Fibroblast of skin of left quadriceps (primary cell): ENCODE measurements at regions not wholly inside any gene's neighbourhood (a gene's known extent, or its start where the extent isn't known, plus 50 kb on each side); places are given as distances from the start of the nearest gene placed in this dataset.

ENCODE experiments used
- DNase-seq, 2 experiments: peaks; one replicate each; pipeline ENCODE4 v3.0.0-alpha.2; 2013; ENCODE audit warnings: low read depth in 2 of 2

DNA sequence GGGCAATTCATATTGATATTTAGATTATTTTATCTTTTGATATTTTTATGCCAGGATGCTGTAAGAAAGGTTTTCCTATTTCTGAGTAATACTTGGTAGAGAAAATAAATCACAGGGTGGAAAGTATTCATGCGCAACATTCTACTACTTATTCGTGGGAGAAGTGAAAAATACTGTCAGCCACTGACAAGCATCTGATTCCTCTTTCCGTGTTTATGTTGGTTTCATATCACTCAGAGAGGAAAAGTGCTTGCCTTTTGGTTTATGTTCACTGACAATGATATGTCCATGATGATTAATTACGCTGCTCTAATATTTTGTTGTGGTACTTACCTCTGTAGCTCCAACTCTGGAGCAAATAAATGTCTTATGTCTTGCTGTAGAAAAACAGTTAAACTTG lies 429.4 kb downstream of the EDEM1 start:
- DNase-seq: no peak

DNA sequence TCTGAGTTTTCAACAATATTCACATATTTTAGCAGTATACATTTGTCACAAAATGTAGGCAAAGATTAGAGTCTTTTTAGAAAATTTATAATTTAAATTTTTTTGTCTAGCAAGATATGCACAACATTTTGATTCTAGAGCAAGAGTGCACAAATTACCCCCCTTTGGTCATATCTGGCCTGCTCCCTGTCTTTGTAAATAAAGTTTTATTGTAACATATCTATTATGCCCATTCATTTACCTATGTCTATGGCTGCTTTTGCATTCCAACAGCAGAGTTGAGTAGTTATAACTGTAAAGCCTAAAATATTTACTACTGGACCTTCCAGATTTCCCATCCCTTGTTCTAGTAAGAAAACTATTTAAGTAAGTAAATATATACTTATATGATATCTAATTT lies 430.7 kb downstream of the EDEM1 start:
- no peak for DNase-seq

DNA sequence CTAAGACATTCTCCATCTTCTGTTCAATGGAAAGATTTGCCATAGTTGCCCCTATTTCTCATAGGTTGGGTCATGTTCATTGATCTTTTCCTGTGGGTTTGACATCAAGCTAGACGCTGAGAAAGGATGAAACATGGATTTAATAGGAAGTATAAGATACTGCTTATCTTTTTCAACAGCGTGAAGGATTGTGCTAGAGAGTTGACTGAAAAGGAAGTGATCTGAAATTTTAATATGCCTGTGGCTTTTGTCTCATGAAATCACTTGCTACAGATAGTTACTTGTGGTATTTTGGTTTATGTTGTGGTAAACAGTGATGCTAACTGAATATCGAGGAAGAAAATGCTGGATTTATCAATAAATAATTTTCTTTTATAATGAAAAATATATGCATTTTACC lies 442.9 kb downstream of the EDEM1 start:
- DNase-seq: no peak

DNA sequence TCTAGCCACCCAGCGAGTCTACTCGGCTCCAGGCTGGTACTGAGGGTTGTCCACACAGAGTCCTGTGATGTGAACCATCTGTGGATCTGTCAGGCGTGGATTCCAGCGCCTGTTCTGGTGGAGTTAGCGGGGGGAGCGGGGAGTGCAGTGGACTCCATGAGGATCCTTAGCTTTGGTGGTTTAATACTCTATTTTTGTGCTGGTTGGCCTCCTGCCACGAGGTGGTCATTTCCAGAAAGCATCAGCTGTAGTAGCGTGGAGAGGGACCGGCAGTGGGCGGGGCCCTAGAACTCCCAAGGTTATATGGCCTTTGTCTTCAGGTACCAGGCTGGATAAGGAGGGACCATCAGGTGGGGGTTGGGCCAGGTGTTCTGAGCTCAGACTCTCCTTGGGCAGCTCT lies 446.5 kb downstream of the EDEM1 start:
- DNase-seq: no peak

- DNase-seq: no peak
These were observed 446.9 kb downstream of the EDEM1 start for GRCh38 chr3:5634411-5634810.

DNA sequence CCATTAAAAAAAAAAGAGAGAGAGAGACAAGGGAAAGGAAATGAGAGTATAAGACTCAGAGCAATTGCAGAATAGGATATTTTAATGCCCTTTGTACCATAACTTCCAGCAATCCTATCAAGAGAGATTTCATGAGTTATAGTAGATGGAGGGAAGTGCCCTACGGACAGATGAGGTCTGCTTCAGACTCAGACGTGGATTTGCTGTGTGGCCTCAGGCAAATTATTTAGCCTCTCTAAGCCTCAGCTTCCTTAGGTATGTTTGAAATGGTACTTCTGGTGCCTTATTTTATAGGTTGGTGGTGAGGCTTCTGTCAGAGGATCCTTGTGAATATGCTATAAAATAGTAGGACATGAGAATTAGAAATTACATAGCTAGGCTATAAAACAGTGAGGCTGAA lies 448.2 kb downstream of the EDEM1 start:
- DNase-seq: no peak

DNA sequence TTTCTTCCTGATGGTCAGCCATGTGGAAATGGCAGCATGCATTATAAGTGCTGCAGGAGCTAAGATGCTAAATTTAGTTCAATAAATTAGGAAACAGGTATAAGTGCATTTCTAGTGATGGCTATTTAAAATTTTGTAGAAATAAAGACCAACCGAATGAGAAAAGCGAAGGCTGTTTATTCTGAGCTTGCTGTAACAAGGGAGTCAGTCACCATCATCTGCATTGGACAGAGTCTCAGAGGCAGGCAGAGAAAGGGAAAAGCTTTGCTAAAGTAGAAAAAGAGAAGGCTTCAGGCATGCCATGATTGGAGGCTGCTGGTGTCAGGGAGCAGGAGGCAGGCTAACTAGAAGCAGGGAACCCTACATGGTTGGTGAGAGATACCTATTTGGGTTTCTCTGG lies 451.0 kb downstream of the EDEM1 start:
- DNase-seq: no peak

DNA sequence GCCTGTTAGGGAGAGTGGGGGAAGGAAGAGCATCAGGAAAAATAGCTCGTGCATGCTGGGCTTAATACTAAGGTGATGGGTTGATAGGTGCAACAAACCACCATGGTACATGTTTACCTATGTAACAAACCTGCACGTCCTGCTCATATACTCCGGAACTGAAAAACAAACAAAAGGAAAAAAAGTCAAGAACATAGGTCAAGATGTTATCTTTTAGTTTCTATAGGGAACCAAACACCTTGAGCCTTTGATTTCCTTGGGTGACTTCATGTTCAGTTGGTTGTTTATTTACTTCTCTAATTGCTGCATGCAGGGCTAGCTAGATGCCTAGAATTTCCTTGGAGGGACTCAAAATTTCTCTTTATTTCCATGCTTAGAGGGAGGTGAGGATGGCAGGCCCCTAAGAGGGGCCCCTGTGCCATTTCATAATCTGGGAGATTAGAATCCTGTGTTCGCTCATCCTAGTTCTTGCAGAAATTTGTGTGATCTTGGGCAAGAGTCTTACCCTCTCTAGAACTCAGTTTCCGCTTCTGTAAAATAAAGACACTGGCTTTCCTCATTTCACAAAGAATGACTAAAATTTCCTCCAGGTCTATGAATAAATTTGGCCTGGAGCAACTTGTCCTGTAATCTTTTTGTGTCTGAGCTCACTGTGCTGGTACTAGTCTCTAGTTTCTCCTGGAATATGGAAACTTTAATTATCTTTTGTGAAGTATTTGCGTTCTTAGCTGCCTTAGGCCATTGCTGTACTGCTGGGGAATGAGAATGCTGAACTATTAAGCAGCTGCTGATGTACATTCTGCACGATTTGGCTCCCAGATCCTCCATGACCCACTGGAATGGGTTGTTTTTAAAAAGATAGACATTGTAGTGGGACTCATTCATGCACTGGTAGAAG lies 457.5 kb downstream of the EDEM1 start:
- no peak for DNase-seq

- DNase-seq: no peak
These were observed 458.3 kb downstream of the EDEM1 start for GRCh38 chr3:5645692-5646410.

DNA sequence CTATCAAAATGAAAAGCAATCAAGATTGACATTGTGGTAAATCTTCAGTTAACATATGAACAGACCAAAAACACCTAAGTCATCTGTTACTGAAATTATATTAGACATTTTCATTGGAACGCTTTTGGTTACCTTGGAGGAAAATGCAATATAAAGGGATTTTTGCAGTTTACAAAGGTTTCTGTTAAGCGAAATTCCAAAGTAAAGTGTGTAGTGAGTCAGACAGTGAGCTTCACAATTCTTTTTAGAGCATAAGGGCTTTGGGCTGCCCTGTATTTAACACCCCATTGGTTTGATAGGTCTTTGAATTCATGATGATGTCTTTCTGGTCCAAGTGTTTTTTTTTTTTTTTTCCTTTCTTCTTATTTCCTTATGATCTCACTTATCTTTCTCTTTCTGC lies 462.8 kb downstream of the EDEM1 start:
- DNase-seq: no peak

GRCh38 chr3:5651351-5651750 lies 463.8 kb downstream of the EDEM1 start:
- DNase-seq: no peak

GRCh38 chr3:5653426-5654143 lies 466.1 kb downstream of the EDEM1 start:
- DNase-seq: no peak

DNA sequence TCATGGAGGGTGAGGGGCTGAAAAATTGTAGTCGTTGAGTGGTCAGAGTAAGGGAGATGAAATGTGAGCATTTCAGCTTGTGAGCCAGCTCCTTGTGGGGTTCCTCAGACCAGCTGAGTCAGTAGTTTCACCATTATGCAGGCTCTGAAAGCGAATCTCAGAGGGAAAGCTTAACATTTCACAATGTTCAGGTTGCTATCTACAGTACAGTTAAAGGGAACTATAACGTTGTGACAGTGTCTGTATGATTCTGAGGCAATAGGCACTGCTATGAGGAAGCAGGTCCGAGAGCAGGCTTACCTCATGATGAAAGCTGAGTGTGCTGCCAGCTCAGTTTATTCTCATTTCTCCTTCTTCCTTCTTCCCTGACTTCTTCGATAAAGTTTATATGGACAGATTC lies 469.6 kb downstream of the EDEM1 start:
- no peak for DNase-seq

DNA sequence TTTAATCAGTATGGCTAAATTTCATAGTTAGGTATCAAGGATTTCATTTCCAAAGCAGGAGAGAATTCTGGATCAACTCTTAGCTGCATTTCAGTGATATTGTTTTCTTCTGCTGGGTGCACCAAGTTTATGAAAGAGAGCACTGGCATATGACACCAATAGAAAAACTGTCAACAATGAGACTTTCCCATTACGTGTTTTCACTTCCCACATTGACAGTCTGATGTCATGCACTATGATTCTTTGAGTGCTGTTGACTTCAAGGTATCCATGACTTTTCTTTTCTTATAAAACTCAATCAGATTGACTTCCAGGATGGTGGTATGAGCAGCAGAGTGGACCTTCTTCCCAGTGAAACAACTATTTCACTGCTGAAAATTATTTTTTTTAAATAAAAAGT lies 476.1 kb downstream of the EDEM1 start:
- DNase-seq: no peak

- DNase-seq: no peak
These were observed 478.9 kb downstream of the EDEM1 start for GRCh38 chr3:5666455-5666854.

DNA sequence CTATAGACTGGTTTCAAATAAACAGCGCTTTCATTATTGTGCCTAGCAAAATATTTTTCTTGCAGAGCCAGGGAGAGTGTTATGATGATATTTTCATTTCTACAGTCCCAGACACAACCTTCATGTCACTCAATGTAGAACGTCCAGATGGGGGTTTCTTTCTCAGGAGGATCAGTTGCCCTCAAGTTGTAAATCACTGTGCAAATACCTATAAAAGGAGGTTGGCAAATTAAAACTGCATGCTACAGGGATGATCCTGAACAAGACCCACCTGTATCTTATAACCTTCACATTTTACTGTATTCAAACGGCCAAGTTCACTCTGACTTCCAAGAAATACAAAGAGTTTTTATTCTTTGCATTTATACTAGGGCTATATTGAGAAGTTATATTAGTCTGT lies 486.0 kb downstream of the EDEM1 start:
- no peak for DNase-seq

DNA sequence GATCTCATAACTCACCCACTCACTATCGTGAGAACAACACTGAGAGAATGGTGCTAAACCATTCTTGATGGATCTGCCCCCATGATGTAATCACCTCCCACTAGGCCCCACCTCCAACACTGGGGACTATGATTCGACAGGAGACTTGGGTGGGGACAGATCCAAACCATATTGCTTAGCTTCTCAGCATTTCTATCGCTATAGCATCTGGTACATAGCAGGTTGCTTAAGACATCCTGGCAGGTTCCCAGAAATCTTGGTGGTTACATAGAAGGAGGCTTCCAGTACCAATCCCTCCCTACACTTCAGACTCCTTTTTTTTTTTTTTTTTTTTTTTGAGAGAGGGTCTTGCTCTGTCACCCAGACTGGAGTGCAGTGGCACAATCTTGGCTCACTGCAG lies 487.8 kb downstream of the EDEM1 start:
- DNase-seq: no peak

- DNase-seq: no peak
These were observed 490.0 kb downstream of the EDEM1 start for GRCh38 chr3:5677555-5677954.

GRCh38 chr3:5678248-5678647 lies 490.7 kb downstream of the EDEM1 start:
- no peak for DNase-seq

GRCh38 chr3:5678844-5679243 lies 491.3 kb downstream of the EDEM1 start:
- no peak for DNase-seq

GRCh38 chr3:5687230-5687629 lies 499.7 kb downstream of the EDEM1 start:
- no peak for DNase-seq

DNA sequence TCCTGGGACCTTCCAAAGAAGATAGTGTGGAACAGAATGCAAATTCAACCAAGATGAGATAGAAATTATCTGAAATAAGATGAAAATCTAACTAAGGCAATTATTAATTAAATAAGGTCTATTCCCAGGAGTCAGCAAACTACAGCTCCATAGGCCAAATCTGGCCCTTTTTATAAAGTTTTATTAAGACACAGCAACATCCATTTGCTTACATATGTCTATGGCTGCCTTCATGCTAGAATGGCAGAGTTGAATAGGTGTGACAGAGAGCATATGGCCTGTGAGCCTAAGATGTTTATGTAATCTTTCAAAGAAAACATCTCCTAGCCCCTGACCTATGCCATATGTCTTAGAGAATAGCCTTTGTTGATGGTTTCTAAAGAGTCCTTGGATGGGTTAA lies 503.0 kb downstream of the EDEM1 start:
- no peak for DNase-seq
